GM23338 (cell line): ENCODE measurements at regions not wholly inside any gene's neighbourhood (a gene's known extent, or its start where the extent isn't known, plus 50 kb on each side); places are given as distances from the start of the nearest gene placed in this dataset.

Experiments
- ATAC-seq: fragments of 200-7000 bp; cut with Tn5 transposase; 3 replicates; pipeline ENCODE4 v1.9.1; 2020
- DNase-seq: peaks from one replicate; pipeline ENCODE4 v3.0.0-alpha.2; 2015; ENCODE audit warnings: low spot score
- H2AFZ ChIP-seq: fragments of 200-600 bp; sonication (generic); 2 replicates; pipeline ENCODE4 v1.8.0; 2016; ENCODE audit warnings: antibody characterized with exemption, mild to moderate bottlenecking, moderate library complexity
- H3F3A ChIP-seq: fragments of 200-600 bp; sonication (generic); replicated peaks from 2 replicates; pipeline ENCODE4 v1.8.0; 2017; ENCODE audit warnings: antibody characterized with exemption, mixed run types, low read depth
- H3K27ac ChIP-seq: fragments of 200-600 bp; sonication (generic); 2 replicates; pipeline ENCODE4 v1.6.1; 2016; ENCODE audit warnings: low read depth
- H3K27me3 ChIP-seq: fragments of 200-600 bp; sonication (generic); 2 replicates; pipeline ENCODE4 v1.8.0; 2016; ENCODE audit warnings: mild to moderate bottlenecking, mixed run types, moderate library complexity; ENCODE audit not compliant: insufficient read depth
- H3K36me3 ChIP-seq: fragments of 200-600 bp; sonication (generic); 2 replicates; pipeline ENCODE4 v1.8.0; 2016; ENCODE audit warnings: mild to moderate bottlenecking; ENCODE audit not compliant: insufficient read depth
- H3K4me1 ChIP-seq: fragments of 200-600 bp; sonication (generic); 2 replicates; pipeline ENCODE4 v1.8.0; 2016; ENCODE audit warnings: mild to moderate bottlenecking, moderate library complexity; ENCODE audit not compliant: insufficient read depth
- H3K4me2 ChIP-seq: fragments of 200-600 bp; sonication (generic); 2 replicates; pipeline ENCODE4 v1.7.1; 2017; ENCODE audit warnings: mixed run types
- H3K4me3 ChIP-seq: fragments of 200-600 bp; sonication (generic); 2 replicates; pipeline ENCODE4 v1.6.1; 2016; ENCODE audit warnings: mixed run types
- H3K79me2 ChIP-seq: fragments of 200-600 bp; sonication (generic); replicated peaks from 2 replicates; pipeline ENCODE4 v1.8.0; 2017; ENCODE audit warnings: mild to moderate bottlenecking; ENCODE audit not compliant: insufficient read depth
- H3K9me2 ChIP-seq: fragments of 200-600 bp; sonication (generic); 2 replicates; pipeline ENCODE4 v1.8.0; 2017; ENCODE audit not compliant: insufficient read depth
- H4K20me1 ChIP-seq: fragments of 200-600 bp; sonication (generic); replicated peaks from 2 replicates; pipeline ENCODE4 v1.8.0; 2017; ENCODE audit warnings: mild to moderate bottlenecking; ENCODE audit not compliant: insufficient read depth
- H3K27ac Mint-ChIP-seq: 2 replicates; pipeline ENCODE4 v1.8.0; 2020; ENCODE audit warnings: inconsistent platforms, mild to moderate bottlenecking, moderate library complexity, mixed read lengths
- H3K27me3 Mint-ChIP-seq: 3 replicates; pipeline ENCODE4 v1.8.0; 2022; ENCODE audit warnings: low read depth, mild to moderate bottlenecking, moderate library complexity, mixed read lengths, inconsistent platforms; ENCODE audit not compliant: insufficient read depth, poor library complexity
- H3K36me3 Mint-ChIP-seq: 3 replicates; pipeline ENCODE4 v1.8.0; 2021; ENCODE audit warnings: low read depth, mild to moderate bottlenecking, inconsistent platforms, moderate library complexity, mixed read lengths
- H3K4me1 Mint-ChIP-seq: 3 replicates; pipeline ENCODE4 v1.8.0; 2020; ENCODE audit warnings: mild to moderate bottlenecking, inconsistent platforms, mixed read lengths
- H3K4me3 Mint-ChIP-seq: 3 replicates; pipeline ENCODE4 v1.8.0; 2021; ENCODE audit warnings: moderate library complexity, mild to moderate bottlenecking, inconsistent platforms, mixed read lengths
- H3K9me3 Mint-ChIP-seq: 3 replicates; pipeline ENCODE4 v1.8.0; 2020; ENCODE audit warnings: moderate library complexity, mild to moderate bottlenecking, inconsistent platforms, mixed read lengths
- CREB1 ChIP-seq: fragments of 250-450 bp; sonication (Bioruptor Pico); IDR thresholded peaks from 2 replicates; pipeline ENCODE4 v1.5.0; 2020; ENCODE audit warnings: low read depth, mild to moderate bottlenecking, moderate library complexity
- CTCF ChIP-seq, 2 experiments: fragments of 200-600 bp in 1 of 2; sonication (generic) in 1 of 2; conservative IDR thresholded peaks; 2 replicates each; pipeline versions ENCODE4 v1.5.1 to v1.6.1; 2016 to 2017; ENCODE audit warnings: antibody characterized with exemption in 2 of 2, low read depth in 2 of 2, mild to moderate bottlenecking in 2 of 2, moderate library complexity in 1 of 2
- ETS1 ChIP-seq: IDR thresholded peaks from 2 replicates; pipeline ENCODE4 v1.6.1; 2016; ENCODE audit warnings: antibody characterized with exemption
- EZH2 ChIP-seq: fragments of 200-600 bp; sonication (generic); IDR thresholded peaks from one replicate; pipeline ENCODE4 v1.8.0; 2017; ENCODE audit warnings: antibody characterized with exemption, mild to moderate bottlenecking, low read depth; ENCODE audit not compliant: unreplicated experiment
- EZH2phosphoT487 ChIP-seq: fragments of 200-600 bp; sonication (generic); IDR thresholded peaks from one replicate; pipeline ENCODE4 v1.8.1; 2018; ENCODE audit warnings: antibody characterized with exemption; ENCODE audit not compliant: unreplicated experiment
- JUNB ChIP-seq: IDR thresholded peaks from one replicate; pipeline ENCODE4 v1.6.1; 2016; ENCODE audit warnings: antibody characterized with exemption; ENCODE audit not compliant: unreplicated experiment
- NANOG ChIP-seq: IDR thresholded peaks from 2 replicates; pipeline ENCODE4 v1.6.1; 2016; ENCODE audit warnings: antibody characterized with exemption, borderline replicate concordance
- POLR2AphosphoS5 ChIP-seq: IDR thresholded peaks from 2 replicates; pipeline ENCODE4 v1.6.1; 2016; ENCODE audit warnings: antibody characterized with exemption, low read depth
- REST ChIP-seq: IDR thresholded peaks from one replicate; pipeline ENCODE4 v1.6.1; 2018; ENCODE audit warnings: antibody characterized with exemption; ENCODE audit not compliant: unreplicated experiment
- STAT1 ChIP-seq: IDR thresholded peaks from one replicate; pipeline ENCODE4 v1.6.1; 2016; ENCODE audit warnings: antibody characterized with exemption; ENCODE audit not compliant: unreplicated experiment
- ZNF114 ChIP-seq: fragments of 250-450 bp; sonication (Bioruptor Pico); IDR thresholded peaks from 2 replicates; pipeline ENCODE4 v1.5.0; 2020; ENCODE audit warnings: mild to moderate bottlenecking, moderate library complexity
- ZNF331 ChIP-seq: fragments of 250-450 bp; sonication (Bioruptor Pico); IDR thresholded peaks from 2 replicates; pipeline ENCODE4 v1.5.0; 2020; ENCODE audit warnings: low read depth, mild to moderate bottlenecking, moderate library complexity
- ZNF462 ChIP-seq: fragments of 250-450 bp; sonication (Bioruptor Pico); IDR thresholded peaks from 2 replicates; pipeline ENCODE4 v1.5.0; 2020; ENCODE audit warnings: mild to moderate bottlenecking, moderate library complexity

- Mint-ChIP-seq H3K27ac (no peak overlapping the region), H3K9me3 (no peaks in the 10 kb centered on the region), H3K4me3 (no peak overlapping the region), H3K36me3 (no peaks in the 10 kb centered on the region), H3K4me1 (no peaks in the 10 kb centered on the region), H3K27me3 (no peaks in the 10 kb centered on the region)
- no peak overlapping the region for H2AFZ ChIP-seq
- no peaks in the 10 kb centered on the region for H3K4me1 ChIP-seq
- no peak for DNase-seq
- no peaks in the 10 kb centered on the region for H3K79me2 ChIP-seq
- no peaks in the 10 kb centered on the region for H4K20me1 ChIP-seq
- H3K4me2 ChIP-seq = no peak overlapping the region
- ATAC-seq = no peak
- H3K9me2 ChIP-seq = no peaks in the 10 kb centered on the region
- H3K27me3 ChIP-seq = no peaks in the 10 kb centered on the region
- H3K27ac ChIP-seq = no peak overlapping the region
- no peaks in the 10 kb centered on the region for H3K36me3 ChIP-seq
- TF ChIP-seq CTCF (conservative IDR thresholded peaks at IDR 0.05; ENCODE audit: low read depth in 2 of 2) = no peak
- no peak for TF ChIP-seq ETS1
- no peak for TF ChIP-seq ZNF462 (CRISPR knock-in tag)
- TF ChIP-seq JUNB = no peak
- TF ChIP-seq ZNF114 (CRISPR knock-in tag) = no peak
- TF ChIP-seq REST = no peak
- TF ChIP-seq CREB1 (CRISPR knock-in tag) = no peak
- no peak for TF ChIP-seq POLR2AphosphoS5
- no peak for TF ChIP-seq EZH2
- no peak for TF ChIP-seq STAT1
- no peak for TF ChIP-seq EZH2phosphoT487
- no peak for TF ChIP-seq ZNF331 (CRISPR knock-in tag)
- no peak for TF ChIP-seq NANOG
- H3K4me3 ChIP-seq = no peak overlapping the region
- no peaks in the 10 kb centered on the region for H3F3A ChIP-seq
Measured at GRCh38 chr9:7606591-7606990, 193.0 kb downstream of the DMAC1 start.
